ENCODE measurements at regions not wholly inside any gene's neighbourhood (a gene's known extent, or its start where the extent isn't known, plus 50 kb on each side); places are given as distances from the start of the nearest gene placed in this dataset.

DNA sequence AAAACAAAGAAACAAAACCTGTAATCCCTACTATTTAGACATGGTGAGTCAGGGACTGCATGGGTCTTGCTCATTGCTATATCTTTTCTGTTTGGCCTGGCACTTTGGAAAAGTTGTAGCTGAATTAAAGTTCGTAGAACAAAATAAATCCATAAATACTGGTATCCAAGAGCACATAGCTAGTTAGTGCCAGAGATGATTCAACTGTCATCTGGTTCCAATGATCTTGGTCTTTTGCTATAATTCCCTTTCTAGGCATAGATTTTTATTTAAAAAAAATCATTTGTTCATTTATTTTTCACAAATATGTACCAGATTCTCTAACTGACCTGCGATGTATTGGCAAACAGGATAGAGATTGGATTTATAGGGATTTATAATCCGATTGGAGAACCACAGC is 1436.1 kb upstream of the GOT2 start:
- H3K36me3 ChIP-seq (replicated peaks in 1 of 2; ENCODE audit: control insufficient read depth in 1 of 2, insufficient read depth in 2 of 2, low read length in 1 of 2): no peaks in the 10 kb centered on the region
- no peak overlapping the region for H3K9ac ChIP-seq
- no peaks in the 10 kb centered on the region for H3K4me1 ChIP-seq (ENCODE audit: control insufficient read depth in 1 of 2, insufficient read depth in 2 of 2, low read depth in 1 of 2, low read length in 1 of 2)
- no peaks in the 10 kb centered on the region for H3F3A ChIP-seq (replicated peaks; ENCODE audit: insufficient read depth)
- H2AFZ ChIP-seq (ENCODE audit: low read depth): no peak overlapping the region
- H3K9me3 ChIP-seq: no peaks in the 10 kb centered on the region
- no peaks in the 10 kb centered on the region for H4K20me1 ChIP-seq (ENCODE audit: insufficient read depth)
- no peak overlapping the region for H3K4me2 ChIP-seq
- no peak for DNase-seq
- TF ChIP-seq SIN3A (IDR thresholded peaks at IDR 0.05; ENCODE audit: borderline replicate concordance, low read depth, low read length): no peak
- no peak for TF ChIP-seq MEF2A (IDR thresholded peaks at IDR 0.05; ENCODE audit: borderline replicate concordance, low read depth)
- no peak for TF ChIP-seq RFX5 (IDR thresholded peaks at IDR 0.05; ENCODE audit: low read length)
- TF ChIP-seq, protein P1, sequence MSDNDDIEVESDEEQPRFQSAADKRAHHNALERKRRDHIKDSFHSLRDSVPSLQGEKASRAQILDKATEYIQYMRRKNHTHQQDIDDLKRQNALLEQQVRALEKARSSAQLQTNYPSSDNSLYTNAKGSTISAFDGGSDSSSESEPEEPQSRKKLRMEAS (IDR thresholded peaks at IDR 0.05; ENCODE audit: low read depth): no peak
- TF ChIP-seq TEAD4 (IDR thresholded peaks at IDR 0.05; ENCODE audit: borderline replicate concordance, insufficient read depth): no peak
- no peak for TF ChIP-seq GABPA (IDR thresholded peaks at IDR 0.05; ENCODE audit: low read depth)
- no peak for TF ChIP-seq ELF1 (IDR thresholded peaks at IDR 0.05)
- TF ChIP-seq, protein P2, sequence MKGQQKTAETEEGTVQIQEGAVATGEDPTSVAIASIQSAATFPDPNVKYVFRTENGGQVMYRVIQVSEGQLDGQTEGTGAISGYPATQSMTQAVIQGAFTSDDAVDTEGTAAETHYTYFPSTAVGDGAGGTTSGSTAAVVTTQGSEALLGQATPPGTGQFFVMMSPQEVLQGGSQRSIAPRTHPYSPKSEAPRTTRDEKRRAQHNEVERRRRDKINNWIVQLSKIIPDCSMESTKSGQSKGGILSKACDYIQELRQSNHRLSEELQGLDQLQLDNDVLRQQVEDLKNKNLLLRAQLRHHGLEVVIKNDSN (IDR thresholded peaks at IDR 0.05; ENCODE audit: borderline replicate concordance, low read depth): no peak
- no peak for TF ChIP-seq FOSL2 (IDR thresholded peaks at IDR 0.05; ENCODE audit: borderline replicate concordance, low read depth)
- no peak for TF ChIP-seq TCF12 (IDR thresholded peaks at IDR 0.05)
- TF ChIP-seq SMC3 (IDR thresholded peaks at IDR 0.05; ENCODE audit: low read depth, low read length): no peak
- no peak for TF ChIP-seq RXRA (IDR thresholded peaks at IDR 0.05; ENCODE audit: borderline replicate concordance, low read depth)
- no peaks in the 10 kb centered on the region for H3K79me2 ChIP-seq (ENCODE audit: insufficient read depth)
- 26% methylated on average over 3 of the region's 3 CpGs for WGBS (ENCODE audit: low lambda C conversion rate)
- no peaks in the 10 kb centered on the region for H3K27me3 ChIP-seq (ENCODE audit: insufficient read depth)
- H3K9me2 ChIP-seq: no peaks in the 10 kb centered on the region
- ChIA-PET POLR2A (no interaction called here), CTCF (no interaction called here)
- no peak overlapping the region for H3K27ac ChIP-seq (ENCODE audit: low read depth in 2 of 2, low read length in 1 of 2)
- no peak overlapping the region for H3K4me3 ChIP-seq (ENCODE audit: low read depth in 2 of 2, low read length in 1 of 2)

DNA sequence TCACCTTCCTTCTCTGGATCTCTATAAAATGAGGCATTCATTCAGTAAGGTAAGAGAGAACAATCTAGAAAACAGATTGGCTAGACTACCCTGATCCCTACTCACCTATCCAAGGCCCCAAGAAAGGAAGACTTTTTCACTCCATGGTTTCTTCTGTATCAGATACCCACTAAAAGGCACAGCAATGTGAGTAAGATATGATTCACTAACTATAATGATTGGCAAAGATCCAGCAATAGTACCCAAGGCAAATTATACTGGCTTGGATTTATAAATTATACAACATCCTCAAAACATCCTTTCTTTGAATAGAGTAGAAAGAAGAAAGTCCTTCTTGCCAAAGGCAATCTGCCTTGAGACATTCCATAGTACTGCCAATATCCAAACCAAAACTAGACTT is 1432.0 kb upstream of the GOT2 start:
- CTCF ChIA-PET: no interaction called here
- Histone ChIP-seq H3K9me2 (no peaks in the 10 kb centered on the region), H3K27me3 (ENCODE audit: insufficient read depth) (no peaks in the 10 kb centered on the region), H3K9ac (no peak overlapping the region), H3K4me3 (ENCODE audit: low read depth in 2 of 2, low read length in 1 of 2) (no peak overlapping the region), H3K4me2 (no peak overlapping the region), H4K20me1 (ENCODE audit: insufficient read depth) (no peaks in the 10 kb centered on the region), H3K4me1 (ENCODE audit: control insufficient read depth in 1 of 2, insufficient read depth in 2 of 2, low read depth in 1 of 2, low read length in 1 of 2) (no peaks in the 10 kb centered on the region), H3K36me3 (replicated peaks in 1 of 2; ENCODE audit: control insufficient read depth in 1 of 2, insufficient read depth in 2 of 2, low read length in 1 of 2) (no peaks in the 10 kb centered on the region), H3F3A (replicated peaks; ENCODE audit: insufficient read depth) (no peaks in the 10 kb centered on the region), H3K9me3 (no peaks in the 10 kb centered on the region), H2AFZ (ENCODE audit: low read depth) (no peak overlapping the region), H3K79me2 (ENCODE audit: insufficient read depth) (no peaks in the 10 kb centered on the region), H3K27ac (ENCODE audit: low read depth in 2 of 2, low read length in 1 of 2) (no peak overlapping the region)
- TF ChIP-seq CHD2 (IDR thresholded peaks at IDR 0.05; ENCODE audit: low read length, partially characterized antibody): no peak
- TF ChIP-seq GABPA (IDR thresholded peaks at IDR 0.05; ENCODE audit: low read depth): no peak
- no peak for TF ChIP-seq RFX5 (IDR thresholded peaks at IDR 0.05; ENCODE audit: low read length)
- TF ChIP-seq GATA2 (CRISPR knock-in tag; IDR thresholded peaks at IDR 0.05): no peak
- no peak for TF ChIP-seq EP300 (IDR thresholded peaks at IDR 0.05; ENCODE audit: borderline replicate concordance in 1 of 2, low read depth in 1 of 2, low read length in 1 of 2)
- TF ChIP-seq SMC3 (IDR thresholded peaks at IDR 0.05; ENCODE audit: low read depth, low read length): no peak
- TF ChIP-seq EZH2phosphoT487 (IDR thresholded peaks at IDR 0.05; ENCODE audit: borderline replicate concordance, low read depth): no peak
- TF ChIP-seq, protein P2 (IDR thresholded peaks at IDR 0.05; ENCODE audit: borderline replicate concordance, low read depth): no peak
- TF ChIP-seq, protein P3, sequence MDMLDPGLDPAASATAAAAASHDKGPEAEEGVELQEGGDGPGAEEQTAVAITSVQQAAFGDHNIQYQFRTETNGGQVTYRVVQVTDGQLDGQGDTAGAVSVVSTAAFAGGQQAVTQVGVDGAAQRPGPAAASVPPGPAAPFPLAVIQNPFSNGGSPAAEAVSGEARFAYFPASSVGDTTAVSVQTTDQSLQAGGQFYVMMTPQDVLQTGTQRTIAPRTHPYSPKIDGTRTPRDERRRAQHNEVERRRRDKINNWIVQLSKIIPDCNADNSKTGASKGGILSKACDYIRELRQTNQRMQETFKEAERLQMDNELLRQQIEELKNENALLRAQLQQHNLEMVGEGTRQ (IDR thresholded peaks at IDR 0.05; ENCODE audit: borderline replicate concordance, low read depth, low read length): no peak
- TF ChIP-seq RXRA (IDR thresholded peaks at IDR 0.05; ENCODE audit: borderline replicate concordance, low read depth): no peak
- no peak for TF ChIP-seq RCOR1 (IDR thresholded peaks at IDR 0.05; ENCODE audit: low read length)
- TF ChIP-seq, protein P1 (IDR thresholded peaks at IDR 0.05; ENCODE audit: low read depth): no peak
- TF ChIP-seq, protein P4, sequence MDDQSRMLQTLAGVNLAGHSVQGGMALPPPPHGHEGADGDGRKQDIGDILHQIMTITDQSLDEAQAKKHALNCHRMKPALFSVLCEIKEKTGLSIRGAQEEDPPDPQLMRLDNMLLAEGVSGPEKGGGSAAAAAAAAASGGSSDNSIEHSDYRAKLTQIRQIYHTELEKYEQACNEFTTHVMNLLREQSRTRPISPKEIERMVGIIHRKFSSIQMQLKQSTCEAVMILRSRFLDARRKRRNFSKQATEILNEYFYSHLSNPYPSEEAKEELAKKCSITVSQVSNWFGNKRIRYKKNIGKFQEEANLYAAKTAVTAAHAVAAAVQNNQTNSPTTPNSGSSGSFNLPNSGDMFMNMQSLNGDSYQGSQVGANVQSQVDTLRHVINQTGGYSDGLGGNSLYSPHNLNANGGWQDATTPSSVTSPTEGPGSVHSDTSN (IDR thresholded peaks at IDR 0.05): no peak
- TF ChIP-seq, protein P5, sequence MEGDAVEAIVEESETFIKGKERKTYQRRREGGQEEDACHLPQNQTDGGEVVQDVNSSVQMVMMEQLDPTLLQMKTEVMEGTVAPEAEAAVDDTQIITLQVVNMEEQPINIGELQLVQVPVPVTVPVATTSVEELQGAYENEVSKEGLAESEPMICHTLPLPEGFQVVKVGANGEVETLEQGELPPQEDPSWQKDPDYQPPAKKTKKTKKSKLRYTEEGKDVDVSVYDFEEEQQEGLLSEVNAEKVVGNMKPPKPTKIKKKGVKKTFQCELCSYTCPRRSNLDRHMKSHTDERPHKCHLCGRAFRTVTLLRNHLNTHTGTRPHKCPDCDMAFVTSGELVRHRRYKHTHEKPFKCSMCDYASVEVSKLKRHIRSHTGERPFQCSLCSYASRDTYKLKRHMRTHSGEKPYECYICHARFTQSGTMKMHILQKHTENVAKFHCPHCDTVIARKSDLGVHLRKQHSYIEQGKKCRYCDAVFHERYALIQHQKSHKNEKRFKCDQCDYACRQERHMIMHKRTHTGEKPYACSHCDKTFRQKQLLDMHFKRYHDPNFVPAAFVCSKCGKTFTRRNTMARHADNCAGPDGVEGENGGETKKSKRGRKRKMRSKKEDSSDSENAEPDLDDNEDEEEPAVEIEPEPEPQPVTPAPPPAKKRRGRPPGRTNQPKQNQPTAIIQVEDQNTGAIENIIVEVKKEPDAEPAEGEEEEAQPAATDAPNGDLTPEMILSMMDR (IDR thresholded peaks at IDR 0.05): no peak
- TF ChIP-seq FOSL2 (IDR thresholded peaks at IDR 0.05; ENCODE audit: borderline replicate concordance, low read depth): no peak
- POLR2A ChIA-PET: no interaction called here
- DNase-seq: no peak

All from SK-N-SH (cell line).